Tibial nerve (tissue), 4 donors: ENCODE measurements at regions not wholly inside any gene's neighbourhood (a gene's known extent, or its start where the extent isn't known, plus 50 kb on each side); places are given as distances from the start of the nearest gene placed in this dataset.

Experiments used
- EP300 ChIP-seq, 2 donors: sonication (generic); formaldehyde crosslinking; IDR thresholded peaks; one replicate each; pipeline ENCODE4 v1.6.1; 2017; ENCODE audit warnings: antibody characterized with exemption in 2 of 2, mild to moderate bottlenecking in 1 of 2
- TF ChIP-seq, protein P1 (sequence below), 5 experiments: fragments of 200-600 bp in 3 of 5; fragments of 450-650 bp in 2 of 5; sonication (generic) in 3 of 5; IDR thresholded peaks; one replicate each; pipeline ENCODE4 v1.5.1; 2016 to 2019; ENCODE audit warnings: antibody characterized with exemption in 5 of 5, mild to moderate bottlenecking in 3 of 5, moderate library complexity in 2 of 5

DNA sequence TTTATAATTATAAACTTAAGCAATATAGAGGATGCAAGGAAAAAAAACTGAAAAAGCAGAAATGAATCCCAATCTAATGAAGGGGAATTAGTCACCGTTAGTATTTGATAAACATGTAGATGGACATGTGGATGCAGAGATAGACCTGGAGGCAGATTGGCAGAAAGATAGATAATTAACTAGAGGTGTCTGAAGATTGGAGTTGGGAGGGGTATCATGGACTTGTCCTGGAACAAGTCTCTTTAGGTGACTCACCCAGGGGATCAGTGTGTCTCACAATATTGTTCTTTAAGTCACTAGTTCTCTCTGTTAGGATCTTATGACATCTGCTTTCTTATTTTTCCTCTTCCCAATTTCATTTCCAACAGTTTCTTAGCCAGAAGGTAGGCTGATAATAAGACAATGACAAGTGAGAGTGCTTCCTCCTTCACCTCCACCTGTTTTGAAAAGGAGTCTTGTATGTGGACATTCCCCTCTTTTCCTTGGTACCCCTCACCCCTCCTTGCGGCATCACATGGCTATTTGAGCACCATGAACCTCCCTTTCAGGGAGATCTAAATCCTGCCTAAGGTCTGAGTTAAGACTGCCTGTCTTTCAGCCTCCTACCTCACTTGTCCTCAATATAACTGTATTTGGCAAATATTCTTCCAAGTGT is 987.7 kb downstream of the TSN start:
- TF ChIP-seq, protein P1, sequence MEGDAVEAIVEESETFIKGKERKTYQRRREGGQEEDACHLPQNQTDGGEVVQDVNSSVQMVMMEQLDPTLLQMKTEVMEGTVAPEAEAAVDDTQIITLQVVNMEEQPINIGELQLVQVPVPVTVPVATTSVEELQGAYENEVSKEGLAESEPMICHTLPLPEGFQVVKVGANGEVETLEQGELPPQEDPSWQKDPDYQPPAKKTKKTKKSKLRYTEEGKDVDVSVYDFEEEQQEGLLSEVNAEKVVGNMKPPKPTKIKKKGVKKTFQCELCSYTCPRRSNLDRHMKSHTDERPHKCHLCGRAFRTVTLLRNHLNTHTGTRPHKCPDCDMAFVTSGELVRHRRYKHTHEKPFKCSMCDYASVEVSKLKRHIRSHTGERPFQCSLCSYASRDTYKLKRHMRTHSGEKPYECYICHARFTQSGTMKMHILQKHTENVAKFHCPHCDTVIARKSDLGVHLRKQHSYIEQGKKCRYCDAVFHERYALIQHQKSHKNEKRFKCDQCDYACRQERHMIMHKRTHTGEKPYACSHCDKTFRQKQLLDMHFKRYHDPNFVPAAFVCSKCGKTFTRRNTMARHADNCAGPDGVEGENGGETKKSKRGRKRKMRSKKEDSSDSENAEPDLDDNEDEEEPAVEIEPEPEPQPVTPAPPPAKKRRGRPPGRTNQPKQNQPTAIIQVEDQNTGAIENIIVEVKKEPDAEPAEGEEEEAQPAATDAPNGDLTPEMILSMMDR (IDR thresholded peaks at IDR 0.05), result no peak
- TF ChIP-seq EP300 (IDR thresholded peaks at IDR 0.05), result no peak
